ENCODE measurements at regions not wholly inside any gene's neighbourhood (a gene's known extent, or its start where the extent isn't known, plus 50 kb on each side); places are given as distances from the start of the nearest gene placed in this dataset.

GRCh38 chr13:52975969-52976368 lies 52.6 kb upstream of the OLFM4 start:
- DNase-seq (ENCODE audit: low read depth in 4 of 4, low spot score in 3 of 4): no peak

GRCh38 chr13:52975161-52975560 lies 53.5 kb upstream of the OLFM4 start:
- no peak for DNase-seq (ENCODE audit: low read depth in 4 of 4, low spot score in 3 of 4)

- DNase-seq (ENCODE audit: low read depth in 4 of 4, low spot score in 3 of 4): no peak
These were observed 53.9 kb upstream of the OLFM4 start for GRCh38 chr13:52974711-52975110.

- no peak for DNase-seq (ENCODE audit: low read depth in 4 of 4, low spot score in 3 of 4)
These were observed 59.2 kb upstream of the OLFM4 start for GRCh38 chr13:52969373-52969772.

GRCh38 chr13:52968074-52968700 lies 60.4 kb upstream of the OLFM4 start:
- peak; percentile 46 to 70 (median 48) for DNase-seq (ENCODE audit: low read depth in 4 of 4, low spot score in 3 of 4)

- DNase-seq (ENCODE audit: low read depth in 4 of 4, low spot score in 3 of 4): no peak
These were observed 66.6 kb upstream of the OLFM4 start for GRCh38 chr13:52961987-52962386.

- DNase-seq (ENCODE audit: low read depth in 4 of 4, low spot score in 3 of 4): no peak
These were observed 67.2 kb upstream of the OLFM4 start for GRCh38 chr13:52961256-52961910.

- DNase-seq (ENCODE audit: low read depth in 4 of 4, low spot score in 3 of 4): no peak
These were observed 73.1 kb upstream of the OLFM4 start for GRCh38 chr13:52955472-52955874.

GRCh38 chr13:52954838-52955237 lies 73.8 kb upstream of the OLFM4 start:
- no peak for DNase-seq (ENCODE audit: low read depth in 4 of 4, low spot score in 3 of 4)

- no peak for DNase-seq (ENCODE audit: low read depth in 4 of 4, low spot score in 3 of 4)
These were observed 78.1 kb upstream of the OLFM4 start for GRCh38 chr13:52950436-52950956.

- no peak for DNase-seq (ENCODE audit: low read depth in 4 of 4, low spot score in 3 of 4)
These were observed 78.9 kb upstream of the OLFM4 start for GRCh38 chr13:52949742-52950141.

- no peak for DNase-seq (ENCODE audit: low read depth in 4 of 4, low spot score in 3 of 4)
These were observed 79.6 kb upstream of the OLFM4 start for GRCh38 chr13:52949044-52949443.

GRCh38 chr13:52947921-52948373 lies 80.7 kb upstream of the OLFM4 start:
- DNase-seq (ENCODE audit: low read depth in 4 of 4, low spot score in 3 of 4): no peak

GRCh38 chr13:52945348-52945747 lies 83.3 kb upstream of the OLFM4 start:
- DNase-seq (ENCODE audit: low read depth in 4 of 4, low spot score in 3 of 4): no peak

- DNase-seq (ENCODE audit: low read depth in 4 of 4, low spot score in 3 of 4): no peak
These were observed 83.9 kb upstream of the OLFM4 start for GRCh38 chr13:52944697-52945096.

- no peak for DNase-seq (ENCODE audit: low read depth in 4 of 4, low spot score in 3 of 4)
These were observed 89.6 kb upstream of the PCDH8 start for GRCh38 chr13:52938065-52938464.

GRCh38 chr13:52936806-52937205 lies 88.4 kb upstream of the PCDH8 start:
- DNase-seq (ENCODE audit: low read depth in 4 of 4, low spot score in 3 of 4): no peak

GRCh38 chr13:52934258-52934657 lies 85.8 kb upstream of the PCDH8 start:
- no peak for DNase-seq (ENCODE audit: low read depth in 4 of 4, low spot score in 3 of 4)

GRCh38 chr13:52933547-52934210 lies 85.2 kb upstream of the PCDH8 start:
- DNase-seq (ENCODE audit: low read depth in 4 of 4, low spot score in 3 of 4): no peak

- no peak for DNase-seq (ENCODE audit: low read depth in 4 of 4, low spot score in 3 of 4)
These were observed 84.7 kb upstream of the PCDH8 start for GRCh38 chr13:52933099-52933498.

- DNase-seq (ENCODE audit: low read depth in 4 of 4, low spot score in 3 of 4): no peak
These were observed 84.2 kb upstream of the PCDH8 start for GRCh38 chr13:52932649-52933048.
